DND-41 (cell line): ENCODE measurements at regions not wholly inside any gene's neighbourhood (a gene's known extent, or its start where the extent isn't known, plus 50 kb on each side); places are given as distances from the start of the nearest gene placed in this dataset.

Experiments used
- ATAC-seq: fragments of 200-7000 bp; cut with Tn5 transposase; 3 replicates; pipeline ENCODE4 v1.9.1; 2021; ENCODE audit warnings: low read depth; ENCODE audit not compliant: insufficient read depth
- DNase-seq: peaks from one replicate; pipeline ENCODE4 v3.0.0-alpha.2; 2020
- H2AFZ ChIP-seq: 2 replicates; pipeline ENCODE4 v1.6.0; 2012; ENCODE audit warnings: low read depth, low read length
- H3K27ac ChIP-seq: 2 replicates; pipeline ENCODE4 v1.5.1; 2012; ENCODE audit warnings: low read length, inconsistent platforms
- H3K27me3 ChIP-seq: fragments of 200-600 bp; sonication (generic); 2 replicates; pipeline ENCODE4 v1.6.0; 2012; ENCODE audit warnings: low read length, mild to moderate bottlenecking, inconsistent platforms; ENCODE audit not compliant: insufficient read depth, poor library complexity
- H3K36me3 ChIP-seq: 2 replicates; pipeline ENCODE4 v1.5.1; 2012; ENCODE audit warnings: low read length, inconsistent platforms; ENCODE audit not compliant: insufficient read depth
- H3K4me1 ChIP-seq: 2 replicates; pipeline ENCODE4 v1.5.1; 2012; ENCODE audit warnings: mild to moderate bottlenecking, low read length; ENCODE audit not compliant: insufficient read depth
- H3K4me2 ChIP-seq: 2 replicates; pipeline ENCODE4 v1.6.0; 2012; ENCODE audit warnings: mild to moderate bottlenecking, moderate library complexity, low read length, inconsistent platforms; ENCODE audit not compliant: insufficient read depth
- H3K4me3 ChIP-seq, 2 experiments: fragments of 200-600 bp in 1 of 2; shearing (Covaris generic) in 1 of 2; 2 replicates each; pipeline ENCODE4 v1.5.1; 2012 to 2016; ENCODE audit warnings: inconsistent platforms in 2 of 2, low read length in 2 of 2, mild to moderate bottlenecking in 2 of 2, low read depth in 1 of 2, moderate library complexity in 1 of 2
- H3K79me2 ChIP-seq: 2 replicates; pipeline ENCODE4 v1.6.0; 2012; ENCODE audit warnings: low read length, inconsistent platforms; ENCODE audit not compliant: insufficient read depth
- H3K9ac ChIP-seq: 2 replicates; pipeline ENCODE4 v1.6.0; 2012; ENCODE audit warnings: low read depth, mild to moderate bottlenecking, inconsistent platforms, low read length, moderate library complexity
- H3K9me3 ChIP-seq: 2 replicates; pipeline ENCODE4 v1.5.1; 2012; ENCODE audit warnings: low read length, moderate library complexity, mild to moderate bottlenecking, inconsistent platforms; ENCODE audit not compliant: insufficient read depth, severe bottlenecking
- H4K20me1 ChIP-seq: 2 replicates; pipeline ENCODE4 v1.6.0; 2012; ENCODE audit warnings: low read length; ENCODE audit not compliant: insufficient read depth
- EZH2 ChIP-seq: IDR thresholded peaks from 3 replicates; pipeline ENCODE4 v1.6.1; 2012; ENCODE audit warnings: borderline replicate concordance, low read depth, mild to moderate bottlenecking, moderate library complexity, low read length, inconsistent platforms; ENCODE audit not compliant: severe bottlenecking
- TF ChIP-seq, protein P1 (sequence below): IDR thresholded peaks from 2 replicates; pipeline ENCODE4 v1.5.1; 2012; ENCODE audit warnings: borderline replicate concordance, low read length, moderate library complexity, mild to moderate bottlenecking; ENCODE audit not compliant: poor library complexity, severe bottlenecking; ENCODE audit errors: extremely low read depth

DNA sequence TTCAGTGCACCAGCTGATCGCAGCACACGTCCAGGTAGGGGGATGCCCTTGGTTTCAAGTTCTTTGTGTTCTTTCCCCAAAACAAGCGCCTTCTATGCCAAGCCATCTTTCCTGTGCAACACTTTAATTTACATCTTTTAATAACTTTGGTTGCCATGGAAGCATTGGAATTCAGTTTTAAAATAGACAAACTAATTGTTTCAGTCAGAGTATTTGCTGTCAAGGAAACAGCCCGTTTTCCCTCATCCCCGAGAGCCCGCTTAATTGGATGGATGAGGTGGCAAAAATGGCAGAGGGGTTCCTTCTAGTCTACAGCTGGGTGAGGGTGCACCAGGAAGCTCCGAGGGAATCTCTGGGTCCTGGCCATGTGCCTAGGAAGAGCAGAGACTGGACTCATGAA, 793.7 kb upstream of the EEF2KMT start:
- no peak for TF ChIP-seq EZH2
- TF ChIP-seq, protein P1, sequence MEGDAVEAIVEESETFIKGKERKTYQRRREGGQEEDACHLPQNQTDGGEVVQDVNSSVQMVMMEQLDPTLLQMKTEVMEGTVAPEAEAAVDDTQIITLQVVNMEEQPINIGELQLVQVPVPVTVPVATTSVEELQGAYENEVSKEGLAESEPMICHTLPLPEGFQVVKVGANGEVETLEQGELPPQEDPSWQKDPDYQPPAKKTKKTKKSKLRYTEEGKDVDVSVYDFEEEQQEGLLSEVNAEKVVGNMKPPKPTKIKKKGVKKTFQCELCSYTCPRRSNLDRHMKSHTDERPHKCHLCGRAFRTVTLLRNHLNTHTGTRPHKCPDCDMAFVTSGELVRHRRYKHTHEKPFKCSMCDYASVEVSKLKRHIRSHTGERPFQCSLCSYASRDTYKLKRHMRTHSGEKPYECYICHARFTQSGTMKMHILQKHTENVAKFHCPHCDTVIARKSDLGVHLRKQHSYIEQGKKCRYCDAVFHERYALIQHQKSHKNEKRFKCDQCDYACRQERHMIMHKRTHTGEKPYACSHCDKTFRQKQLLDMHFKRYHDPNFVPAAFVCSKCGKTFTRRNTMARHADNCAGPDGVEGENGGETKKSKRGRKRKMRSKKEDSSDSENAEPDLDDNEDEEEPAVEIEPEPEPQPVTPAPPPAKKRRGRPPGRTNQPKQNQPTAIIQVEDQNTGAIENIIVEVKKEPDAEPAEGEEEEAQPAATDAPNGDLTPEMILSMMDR: no peak
- no peaks in the 10 kb centered on the region for H4K20me1 ChIP-seq

GRCh38 chr16:5885521-5885920, 787.9 kb upstream of the EEF2KMT start:
- no peaks in the 10 kb centered on the region for H3K4me1 ChIP-seq
- no peak overlapping the region for H3K9ac ChIP-seq
- H3K27ac ChIP-seq: no peak overlapping the region
- H3K4me3 ChIP-seq: no peak overlapping the region
- peaks cover 3% of the 10 kb centered on the region for H3K27me3 ChIP-seq
- H3K4me2 ChIP-seq: no peak overlapping the region
- DNase-seq (no peak), ATAC-seq (no peak)
- no peak for TF ChIP-seq EZH2
- TF ChIP-seq, protein P1: no peak
- H3K9me3 ChIP-seq: no peaks in the 10 kb centered on the region
- H3K79me2 ChIP-seq: no peaks in the 10 kb centered on the region
- H2AFZ ChIP-seq: no peak overlapping the region
- no peaks in the 10 kb centered on the region for H4K20me1 ChIP-seq
- no peaks in the 10 kb centered on the region for H3K36me3 ChIP-seq

More for the DNA sequence above, 793.7 kb upstream of the EEF2KMT start:
- Histone ChIP-seq H3K9ac (no peak overlapping the region), H3K4me1 (no peaks in the 10 kb centered on the region), H3K79me2 (no peaks in the 10 kb centered on the region), H3K4me3 (no peak overlapping the region), H2AFZ (no peak overlapping the region), H3K4me2 (no peak overlapping the region), H3K36me3 (no peaks in the 10 kb centered on the region), H3K9me3 (no peaks in the 10 kb centered on the region), H3K27me3 (no peaks in the 10 kb centered on the region), H3K27ac (no peak overlapping the region)
- DNase-seq: no peak
- ATAC-seq: no peak

DNA sequence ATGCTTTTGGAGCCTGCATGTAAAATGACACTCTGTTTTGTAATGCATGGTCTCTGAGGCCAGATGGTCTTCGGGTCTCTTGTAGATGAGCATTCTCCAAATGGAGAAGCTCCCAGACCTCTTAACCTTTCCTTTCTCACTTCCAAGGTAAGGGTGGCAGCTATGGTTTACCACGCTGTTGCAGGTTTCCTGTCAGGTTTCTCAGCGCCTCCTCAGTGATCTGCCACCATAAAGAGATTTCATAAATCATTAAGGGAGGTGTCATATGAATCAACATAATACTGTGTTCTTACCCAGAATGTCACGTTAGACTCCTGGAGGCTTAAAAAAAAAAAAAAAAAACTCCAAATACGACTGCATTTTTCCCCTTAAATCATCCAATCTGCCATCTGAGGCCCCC, 787.4 kb upstream of the EEF2KMT start:
- no peak overlapping the region for H3K4me2 ChIP-seq
- peaks cover 3% of the 10 kb centered on the region for H3K27me3 ChIP-seq
- H3K36me3 ChIP-seq: no peaks in the 10 kb centered on the region
- no peaks in the 10 kb centered on the region for H4K20me1 ChIP-seq
- no peak overlapping the region for H3K27ac ChIP-seq
- H3K79me2 ChIP-seq: no peaks in the 10 kb centered on the region
- H3K9ac ChIP-seq: no peak overlapping the region
- H3K4me3 ChIP-seq: no peak overlapping the region
- ATAC-seq (no peak), DNase-seq (no peak)
- TF ChIP-seq, protein P1: no peak
- no peak for TF ChIP-seq EZH2
- no peak overlapping the region for H2AFZ ChIP-seq
- H3K4me1 ChIP-seq: no peaks in the 10 kb centered on the region
- no peaks in the 10 kb centered on the region for H3K9me3 ChIP-seq

DNA sequence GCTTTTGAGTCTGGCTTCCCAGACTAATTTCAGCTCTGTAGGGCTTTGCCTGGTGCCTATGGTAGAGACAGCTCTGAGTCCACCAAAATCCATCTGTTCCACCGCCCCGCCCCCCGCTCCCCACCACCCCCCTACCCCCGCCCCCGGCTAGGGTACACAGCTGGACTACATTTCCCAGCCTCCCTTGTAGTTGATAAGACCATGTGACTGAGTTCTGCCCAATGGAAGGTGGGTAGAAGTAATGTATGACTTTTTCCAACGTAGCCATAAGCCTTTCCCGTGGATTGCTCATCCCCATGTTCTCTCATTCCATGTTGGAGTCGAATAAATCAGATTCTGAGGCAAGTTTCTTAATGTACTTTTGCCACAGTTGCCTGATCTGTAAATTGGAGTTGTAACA, 786.7 kb upstream of the EEF2KMT start:
- no peaks in the 10 kb centered on the region for H3K36me3 ChIP-seq
- no peak overlapping the region for H2AFZ ChIP-seq
- no peaks in the 10 kb centered on the region for H4K20me1 ChIP-seq
- no peak overlapping the region for H3K9ac ChIP-seq
- TF ChIP-seq, protein P1: no peak
- no peak for TF ChIP-seq EZH2
- no peaks in the 10 kb centered on the region for H3K79me2 ChIP-seq
- no peak overlapping the region for H3K4me3 ChIP-seq
- no peaks in the 10 kb centered on the region for H3K9me3 ChIP-seq
- no peak for ATAC-seq
- H3K4me2 ChIP-seq: no peak overlapping the region
- no peaks in the 10 kb centered on the region for H3K4me1 ChIP-seq
- H3K27me3 ChIP-seq: peaks cover 3% of the 10 kb centered on the region
- H3K27ac ChIP-seq: no peak overlapping the region
- no peak for DNase-seq
